IMR-90 (cell line): ENCODE measurements at regions not wholly inside any gene's neighbourhood (a gene's known extent, or its start where the extent isn't known, plus 50 kb on each side); places are given as distances from the start of the nearest gene placed in this dataset.

ENCODE experiments used
- ATAC-seq: fragments of 200-7000 bp; cut with Tn5 transposase; 2 replicates; pipeline ENCODE4 v1.9.1; 2020; ENCODE audit warnings: low read depth, mild to moderate bottlenecking, moderate library complexity
- BruUV-seq: library from RNA; stranded (reverse); fragments of 400-500 nt; replicated peaks from 2 replicates; lab custom pipeline; 2021; lab: Mats Ljungman, UMichigan
- CTCF ChIA-PET: fragments of 300-600 bp; formaldehyde crosslinking; extraction: SDS; loops from one replicate; lab custom pipeline; 2021; ENCODE audit warnings: antibody characterized with exemption; lab: Yijun Ruan, JAX
- POLR2A ChIA-PET: fragments of 300-600 bp; sonication (Branson Sonifier 250); formaldehyde crosslinking; loops from one replicate; lab custom pipeline; 2022; ENCODE audit warnings: antibody characterized with exemption; ENCODE audit not compliant: unreplicated experiment; lab: Charles Lee
- DNase-seq: peaks from one replicate; pipeline ENCODE4 v3.0.0; 2013
- H2AFZ ChIP-seq: replicated peaks from 2 replicates; pipeline ENCODE3; 2013; ENCODE audit warnings: low read length, mild to moderate bottlenecking; ENCODE audit not compliant: poor library complexity
- H2AK5ac ChIP-seq: 2 replicates; pipeline ENCODE4 v1.6.1; 2013; ENCODE audit warnings: low read depth, low read length, inconsistent platforms
- H2AK9ac ChIP-seq: replicated peaks from 2 replicates; pipeline ENCODE3; 2013; ENCODE audit warnings: mild to moderate bottlenecking, low read depth, low read length, moderate library complexity; ENCODE audit not compliant: poor library complexity
- H2BK120ac ChIP-seq: 2 replicates; pipeline ENCODE4 v1.6.1; 2013; ENCODE audit warnings: low read depth, low read length, inconsistent platforms
- H2BK15ac ChIP-seq: 3 replicates; pipeline ENCODE4 v1.6.1; 2013; ENCODE audit warnings: low read depth, low read length, inconsistent platforms
- H2BK20ac ChIP-seq: 2 replicates; pipeline ENCODE4 v1.6.1; 2013; ENCODE audit warnings: low read depth, mild to moderate bottlenecking, inconsistent platforms, low read length, moderate library complexity
- H2BK5ac ChIP-seq: 2 replicates; pipeline ENCODE4 v1.6.1; 2013; ENCODE audit warnings: mild to moderate bottlenecking, low read depth, low read length, inconsistent platforms; ENCODE audit not compliant: poor library complexity, severe bottlenecking
- H3K14ac ChIP-seq: replicated peaks from 2 replicates; pipeline ENCODE4 v1.6.1; 2013; ENCODE audit warnings: low read depth, low read length, inconsistent platforms
- H3K18ac ChIP-seq: 2 replicates; pipeline ENCODE4 v1.6.1; 2013; ENCODE audit warnings: low read depth, low read length, control low read depth
- H3K23ac ChIP-seq: 2 replicates; pipeline ENCODE4 v1.6.1; 2013; ENCODE audit warnings: low read depth, low read length, inconsistent platforms
- H3K27ac ChIP-seq: 2 replicates; pipeline ENCODE4 v1.5.1; 2013; ENCODE audit warnings: mild to moderate bottlenecking, control low read depth, low read length; ENCODE audit not compliant: insufficient read depth
- H3K27me3 ChIP-seq: 2 replicates; pipeline ENCODE4 v1.6.1; 2013; ENCODE audit warnings: low read length; ENCODE audit not compliant: control insufficient read depth, insufficient read depth
- H3K36me3 ChIP-seq: 2 replicates; pipeline ENCODE4 v1.6.1; 2013; ENCODE audit warnings: low read length, mixed read lengths; ENCODE audit not compliant: control insufficient read depth, insufficient read depth
- H3K4ac ChIP-seq: 2 replicates; pipeline ENCODE4 v1.6.1; 2013; ENCODE audit warnings: low read depth, low read length, inconsistent platforms
- H3K4me1 ChIP-seq: 2 replicates; pipeline ENCODE4 v1.6.1; 2013; ENCODE audit warnings: low read length, mixed read lengths; ENCODE audit not compliant: control insufficient read depth, insufficient read depth
- H3K4me2 ChIP-seq: 2 replicates; pipeline ENCODE4 v1.6.1; 2013; ENCODE audit warnings: low read depth, mild to moderate bottlenecking, control low read depth, low read length, moderate library complexity
- H3K4me3 ChIP-seq: 2 replicates; pipeline ENCODE4 v1.5.1; 2013; ENCODE audit warnings: low read depth, mild to moderate bottlenecking, control low read depth, low read length, moderate library complexity; ENCODE audit not compliant: insufficient read depth
- H3K56ac ChIP-seq: 2 replicates; pipeline ENCODE4 v1.6.1; 2013; ENCODE audit warnings: low read length, inconsistent platforms; ENCODE audit not compliant: insufficient read depth; ENCODE audit errors: extremely low read depth
- H3K79me1 ChIP-seq, 2 experiments: 2 replicates each; pipeline ENCODE4 v1.6.1; 2013; ENCODE audit warnings: low read length in 2 of 2, inconsistent platforms in 1 of 2, low read depth in 1 of 2
- H3K9ac ChIP-seq: 2 replicates; pipeline ENCODE4 v1.6.1; 2013; ENCODE audit warnings: low read depth, low read length, control low read depth
- H3K9me1 ChIP-seq: 2 replicates; pipeline ENCODE4 v1.6.1; 2013; ENCODE audit warnings: low read length, inconsistent platforms; ENCODE audit not compliant: insufficient read depth
- H3K9me3 ChIP-seq: 2 replicates; pipeline ENCODE4 v1.6.1; 2013; ENCODE audit warnings: low read length; ENCODE audit not compliant: control insufficient read depth, insufficient read depth
- H4K20me1 ChIP-seq: 2 replicates; pipeline ENCODE4 v1.6.1; 2013; ENCODE audit warnings: low read length, inconsistent platforms; ENCODE audit not compliant: insufficient read depth
- H4K5ac ChIP-seq: 2 replicates; pipeline ENCODE4 v1.6.1; 2013; ENCODE audit warnings: mild to moderate bottlenecking, low read depth, low read length, control low read depth
- H4K8ac ChIP-seq, 2 experiments: 2 replicates each; pipeline ENCODE4 v1.6.1; 2013; ENCODE audit warnings: low read depth in 2 of 2, low read length in 2 of 2, control low read depth in 1 of 2, inconsistent platforms in 1 of 2
- H4K91ac ChIP-seq: 2 replicates; pipeline ENCODE4 v1.6.1; 2013; ENCODE audit warnings: low read depth, low read length, inconsistent platforms; ENCODE audit not compliant: insufficient read depth
- CEBPB ChIP-seq: IDR thresholded peaks from 2 replicates; pipeline ENCODE4 v1.6.1; 2012; ENCODE audit warnings: low read depth, low read length, improper control_type of control experiment
- CHD1 ChIP-seq: IDR thresholded peaks from 2 replicates; pipeline ENCODE4 v1.6.1; 2012; ENCODE audit warnings: low read depth, low read length, improper control_type of control experiment
- FOS ChIP-seq: fragments of 150-350 bp; IDR thresholded peaks from 2 replicates; pipeline ENCODE4 v1.6.1; 2016; ENCODE audit warnings: low read depth, low read length
- MAFK ChIP-seq: IDR thresholded peaks from 2 replicates; pipeline ENCODE4 v1.6.1; 2012; ENCODE audit warnings: low read depth, low read length, improper control_type of control experiment
- MAZ ChIP-seq: IDR thresholded peaks from 2 replicates; pipeline ENCODE4 v1.6.1; 2012; ENCODE audit warnings: low read depth, mild to moderate bottlenecking, low read length, improper control_type of control experiment, moderate library complexity, borderline replicate concordance
- MXI1 ChIP-seq: IDR thresholded peaks from 2 replicates; pipeline ENCODE4 v1.6.1; 2012; ENCODE audit warnings: low read depth, mild to moderate bottlenecking, low read length, moderate library complexity, borderline replicate concordance
- NFE2L2 ChIP-seq: fragments of 150-350 bp; IDR thresholded peaks from 2 replicates; pipeline ENCODE4 v1.6.1; 2016; ENCODE audit warnings: low read depth, mild to moderate bottlenecking, low read length
- RAD21 ChIP-seq: IDR thresholded peaks from 2 replicates; pipeline ENCODE4 v1.6.1; 2012; ENCODE audit warnings: low read length, improper control_type of control experiment
- RCOR1 ChIP-seq: IDR thresholded peaks from 2 replicates; pipeline ENCODE4 v1.6.1; 2012; ENCODE audit warnings: mild to moderate bottlenecking, low read length, improper control_type of control experiment; ENCODE audit not compliant: insufficient replicate concordance
- SMC3 ChIP-seq: fragments of 150-350 bp; IDR thresholded peaks from 2 replicates; pipeline ENCODE4 v1.6.1; 2016; ENCODE audit warnings: low read depth, mild to moderate bottlenecking, antibody characterized with exemption, low read length, moderate library complexity
- WGBS, 2 experiments: methylation state at CpG; one replicate each; pipeline versions ENCODE4 v1.1.5 to v1.1.7; 2013; ENCODE audit warnings: missing lambda C conversion rate in 2 of 2; ENCODE audit not compliant: insufficient read length in 1 of 2; ENCODE audit errors: extremely low coverage in 2 of 2; 5-methylcytosine and 5-hydroxymethylcytosine counted together
- dilution Hi-C: fragments of 300-500 bp; cut with HindIII; formaldehyde crosslinking; loops from one replicate; pipeline ENCODE4 v1.14.3; 2018; ENCODE audit warnings: low sequenced_read_pairs; ENCODE audit not compliant: unreplicated experiment
- in situ Hi-C: fragments of 300-500 bp; cut with MboI; formaldehyde crosslinking; loops from 3 replicates; pipeline ENCODE4 v1.14.3; 2019; ENCODE audit warnings: low sequenced_read_pairs, inconsistent platforms, mixed read lengths
- intact Hi-C: fragments of 100-400 bp; cut with micrococcal nuclease; formaldehyde crosslinking; loops from 2 replicates; pipeline ENCODE4 v1.10.0; 2022
- TF ChIP-seq, protein P1 (sequence below): fragments of 150-350 bp; IDR thresholded peaks from 2 replicates; pipeline ENCODE4 v1.6.1; 2016; ENCODE audit warnings: low read depth, mild to moderate bottlenecking, low read length, moderate library complexity, borderline replicate concordance
- TF ChIP-seq, protein P2 (sequence below): fragments of 150-350 bp; IDR thresholded peaks from 2 replicates; pipeline ENCODE4 v1.6.1; 2017; ENCODE audit warnings: mild to moderate bottlenecking, antibody characterized with exemption, low read length, low read depth

DNA sequence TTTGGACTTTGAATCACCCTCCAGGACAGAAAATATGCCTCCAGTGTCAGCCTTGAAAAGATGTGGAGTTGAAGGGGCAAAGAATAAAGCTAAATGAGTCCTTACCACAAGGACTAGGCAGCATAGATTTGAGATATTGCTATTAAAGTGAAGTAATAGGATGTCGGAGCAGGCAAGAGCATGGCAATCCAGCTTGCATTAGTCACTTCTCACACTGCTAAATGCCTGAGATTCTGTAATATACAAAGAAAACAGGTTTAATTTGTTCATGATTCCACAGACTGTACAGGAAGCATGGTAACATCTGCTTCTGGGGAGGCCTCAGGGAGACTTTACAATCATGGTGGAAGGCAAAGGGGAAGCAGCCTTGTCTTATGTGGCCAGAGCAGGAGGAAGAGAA, 109.8 kb upstream of the PCDH7 start:
- ATAC-seq (no peak), DNase-seq (no peak)
- H2AK5ac ChIP-seq, result no peak overlapping the region
- no CpG with 5 or more reads among the region's 1 CpG for WGBS, 2 experiments
- H3K79me1 ChIP-seq, result no peaks in the 10 kb centered on the region
- H3K4me3 ChIP-seq, result no peak overlapping the region
- H3K9ac ChIP-seq, result no peak overlapping the region
- no peaks in the 10 kb centered on the region for H3K27me3 ChIP-seq
- no peak overlapping the region for H4K8ac ChIP-seq
- no peaks in the 10 kb centered on the region for H3K36me3 ChIP-seq
- H3K4me2 ChIP-seq, result no peak overlapping the region
- H4K91ac ChIP-seq, result no peak overlapping the region
- no peak overlapping the region for H3K27ac ChIP-seq
- POLR2A ChIA-PET, result no interaction called here
- H2BK120ac ChIP-seq, result no peak overlapping the region
- no peak for TF ChIP-seq CEBPB
- no peak for TF ChIP-seq MXI1
- TF ChIP-seq RCOR1, result no peak
- TF ChIP-seq RAD21, result no peak
- TF ChIP-seq SMC3, result no peak
- TF ChIP-seq CHD1, result no peak
- TF ChIP-seq MAZ, result no peak
- TF ChIP-seq FOS, result no peak
- TF ChIP-seq, protein P1, sequence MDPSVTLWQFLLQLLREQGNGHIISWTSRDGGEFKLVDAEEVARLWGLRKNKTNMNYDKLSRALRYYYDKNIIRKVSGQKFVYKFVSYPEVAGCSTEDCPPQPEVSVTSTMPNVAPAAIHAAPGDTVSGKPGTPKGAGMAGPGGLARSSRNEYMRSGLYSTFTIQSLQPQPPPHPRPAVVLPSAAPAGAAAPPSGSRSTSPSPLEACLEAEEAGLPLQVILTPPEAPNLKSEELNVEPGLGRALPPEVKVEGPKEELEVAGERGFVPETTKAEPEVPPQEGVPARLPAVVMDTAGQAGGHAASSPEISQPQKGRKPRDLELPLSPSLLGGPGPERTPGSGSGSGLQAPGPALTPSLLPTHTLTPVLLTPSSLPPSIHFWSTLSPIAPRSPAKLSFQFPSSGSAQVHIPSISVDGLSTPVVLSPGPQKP, result no peak
- TF ChIP-seq, protein P2, sequence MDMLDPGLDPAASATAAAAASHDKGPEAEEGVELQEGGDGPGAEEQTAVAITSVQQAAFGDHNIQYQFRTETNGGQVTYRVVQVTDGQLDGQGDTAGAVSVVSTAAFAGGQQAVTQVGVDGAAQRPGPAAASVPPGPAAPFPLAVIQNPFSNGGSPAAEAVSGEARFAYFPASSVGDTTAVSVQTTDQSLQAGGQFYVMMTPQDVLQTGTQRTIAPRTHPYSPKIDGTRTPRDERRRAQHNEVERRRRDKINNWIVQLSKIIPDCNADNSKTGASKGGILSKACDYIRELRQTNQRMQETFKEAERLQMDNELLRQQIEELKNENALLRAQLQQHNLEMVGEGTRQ, result no peak
- no peak for TF ChIP-seq NFE2L2
- TF ChIP-seq MAFK, result no peak
- no peak overlapping the region for H3K4ac ChIP-seq
- dilution Hi-C loops, result no loop called here
- in situ Hi-C loops, result no loop called here
- CTCF ChIA-PET, result no interaction called here
- no peaks in the 10 kb centered on the region for H3K9me3 ChIP-seq
- H2AK9ac ChIP-seq, result no peak overlapping the region
- H3K14ac ChIP-seq, result no peak overlapping the region
- H3K56ac ChIP-seq, result no peak overlapping the region
- H2BK15ac ChIP-seq, result no peak overlapping the region
- H3K23ac ChIP-seq, result no peak overlapping the region
- no peak overlapping the region for H2BK5ac ChIP-seq
- no TSS peak for BruUV-seq
- H3K4me1 ChIP-seq, result no peaks in the 10 kb centered on the region
- H4K20me1 ChIP-seq, result no peaks in the 10 kb centered on the region
- no peak overlapping the region for H3K18ac ChIP-seq
- no peak overlapping the region for H4K5ac ChIP-seq
- no peak overlapping the region for H2AFZ ChIP-seq
- no peaks in the 10 kb centered on the region for H3K9me1 ChIP-seq
- H2BK20ac ChIP-seq, result no peak overlapping the region
- intact Hi-C loops, result no loop called here
